22Rv1 (cell line): ENCODE measurements at regions not wholly inside any gene's neighbourhood (a gene's known extent, or its start where the extent isn't known, plus 50 kb on each side); places are given as distances from the start of the nearest gene placed in this dataset.
"Not testable (repeated sequence)": the region's sequence is repeated elsewhere in the genome, so short reads cannot be mapped to it uniquely, and the experiment has no call there.

Experiments used
- H3K27ac ChIP-seq: fragments of 450-650 bp; 2 replicates; pipeline ENCODE4 v1.5.1; 2017
- ZFX ChIP-seq: fragments of 450-650 bp; IDR thresholded peaks from 2 replicates; pipeline ENCODE4 v1.6.1; 2017; ENCODE audit warnings: antibody characterized with exemption, borderline replicate concordance
- TF ChIP-seq, protein P1 (sequence below): fragments of 450-650 bp; IDR thresholded peaks from 2 replicates; pipeline ENCODE4 v1.5.1; 2017; ENCODE audit warnings: mild to moderate bottlenecking

DNA sequence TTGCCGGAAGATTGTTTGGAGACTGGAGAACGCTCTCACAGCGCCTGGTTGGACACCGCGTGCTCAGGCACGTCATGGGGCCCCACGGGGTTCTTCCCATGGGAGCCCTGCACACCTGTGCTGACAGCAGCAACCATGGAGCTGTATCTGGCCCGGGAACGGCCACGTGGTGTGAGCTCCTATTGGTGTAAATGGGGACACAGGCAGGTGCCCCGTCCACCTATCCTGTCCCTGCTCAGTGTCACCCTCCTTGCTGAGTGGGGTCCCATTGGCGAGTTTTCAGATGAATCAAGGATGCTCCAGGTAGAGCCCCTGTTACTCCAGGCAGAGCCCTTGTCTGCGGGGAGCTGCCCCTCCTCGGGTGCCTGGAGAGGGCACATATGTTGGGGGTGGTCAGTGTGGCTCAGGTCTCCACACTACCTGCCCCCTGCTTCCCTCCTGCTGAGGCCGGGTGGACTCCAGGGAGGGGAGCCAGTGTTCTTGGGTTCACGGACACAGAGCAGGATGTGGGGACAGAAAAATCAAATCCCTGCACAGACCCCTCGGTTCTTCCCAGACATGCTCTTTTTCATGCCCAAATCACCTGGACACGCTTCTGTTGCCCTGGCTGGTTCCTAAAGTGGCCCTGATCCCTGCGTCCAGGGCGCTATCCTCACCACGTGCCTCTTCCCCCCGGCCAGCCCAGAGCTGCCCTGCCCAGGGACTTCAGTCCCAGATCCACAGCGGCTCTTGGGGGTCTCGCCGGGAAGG lies 250.1 kb downstream of the ADGRD1 start:
- no peak overlapping the region for H3K27ac ChIP-seq
- TF ChIP-seq ZFX: no peak
- TF ChIP-seq, protein P1, sequence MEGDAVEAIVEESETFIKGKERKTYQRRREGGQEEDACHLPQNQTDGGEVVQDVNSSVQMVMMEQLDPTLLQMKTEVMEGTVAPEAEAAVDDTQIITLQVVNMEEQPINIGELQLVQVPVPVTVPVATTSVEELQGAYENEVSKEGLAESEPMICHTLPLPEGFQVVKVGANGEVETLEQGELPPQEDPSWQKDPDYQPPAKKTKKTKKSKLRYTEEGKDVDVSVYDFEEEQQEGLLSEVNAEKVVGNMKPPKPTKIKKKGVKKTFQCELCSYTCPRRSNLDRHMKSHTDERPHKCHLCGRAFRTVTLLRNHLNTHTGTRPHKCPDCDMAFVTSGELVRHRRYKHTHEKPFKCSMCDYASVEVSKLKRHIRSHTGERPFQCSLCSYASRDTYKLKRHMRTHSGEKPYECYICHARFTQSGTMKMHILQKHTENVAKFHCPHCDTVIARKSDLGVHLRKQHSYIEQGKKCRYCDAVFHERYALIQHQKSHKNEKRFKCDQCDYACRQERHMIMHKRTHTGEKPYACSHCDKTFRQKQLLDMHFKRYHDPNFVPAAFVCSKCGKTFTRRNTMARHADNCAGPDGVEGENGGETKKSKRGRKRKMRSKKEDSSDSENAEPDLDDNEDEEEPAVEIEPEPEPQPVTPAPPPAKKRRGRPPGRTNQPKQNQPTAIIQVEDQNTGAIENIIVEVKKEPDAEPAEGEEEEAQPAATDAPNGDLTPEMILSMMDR: no peak

DNA sequence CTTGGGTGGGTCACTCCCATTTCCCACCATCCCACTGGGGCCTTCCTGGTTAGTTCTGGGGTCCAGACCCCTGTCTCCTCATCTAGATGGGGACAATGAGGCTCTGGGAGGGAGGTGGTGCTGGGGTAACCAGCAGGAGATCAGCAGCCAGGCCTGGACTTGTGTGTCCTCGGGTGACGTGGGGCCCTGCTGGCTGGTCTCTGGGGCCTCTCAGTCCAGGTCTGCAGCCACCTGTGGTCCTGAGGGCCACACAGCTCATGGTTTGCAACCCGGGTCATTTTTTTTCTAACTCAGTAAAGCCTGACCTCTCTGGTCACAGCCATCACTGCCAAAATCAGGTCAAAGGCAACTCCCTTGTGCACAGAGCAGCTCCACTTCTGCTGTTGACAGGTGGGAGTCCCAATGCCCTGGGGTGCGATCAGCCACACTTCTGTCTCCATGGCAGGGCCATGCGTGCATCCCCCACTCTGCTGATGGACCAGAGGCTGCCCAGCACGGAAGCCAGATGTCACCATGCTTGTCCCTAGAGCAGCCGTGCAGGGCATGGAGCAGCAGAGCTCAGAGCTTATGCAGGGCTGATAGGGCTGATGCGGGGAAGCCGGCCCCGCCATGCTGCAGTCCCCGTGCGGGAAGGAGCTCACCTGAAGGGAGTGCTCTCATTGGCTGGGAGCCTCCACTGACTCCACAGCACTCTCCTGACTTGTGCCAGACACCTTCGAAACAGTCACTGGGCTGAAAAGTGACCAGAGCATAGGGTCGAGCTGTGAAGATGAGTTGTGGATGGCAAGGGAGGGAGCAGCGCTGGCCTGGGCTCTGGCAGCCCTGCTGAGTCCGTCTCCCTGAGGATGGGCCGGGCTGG lies 250.9 kb downstream of the ADGRD1 start:
- H3K27ac ChIP-seq: no peak overlapping the region
- no peak for TF ChIP-seq ZFX
- TF ChIP-seq, protein P1: no peak

DNA sequence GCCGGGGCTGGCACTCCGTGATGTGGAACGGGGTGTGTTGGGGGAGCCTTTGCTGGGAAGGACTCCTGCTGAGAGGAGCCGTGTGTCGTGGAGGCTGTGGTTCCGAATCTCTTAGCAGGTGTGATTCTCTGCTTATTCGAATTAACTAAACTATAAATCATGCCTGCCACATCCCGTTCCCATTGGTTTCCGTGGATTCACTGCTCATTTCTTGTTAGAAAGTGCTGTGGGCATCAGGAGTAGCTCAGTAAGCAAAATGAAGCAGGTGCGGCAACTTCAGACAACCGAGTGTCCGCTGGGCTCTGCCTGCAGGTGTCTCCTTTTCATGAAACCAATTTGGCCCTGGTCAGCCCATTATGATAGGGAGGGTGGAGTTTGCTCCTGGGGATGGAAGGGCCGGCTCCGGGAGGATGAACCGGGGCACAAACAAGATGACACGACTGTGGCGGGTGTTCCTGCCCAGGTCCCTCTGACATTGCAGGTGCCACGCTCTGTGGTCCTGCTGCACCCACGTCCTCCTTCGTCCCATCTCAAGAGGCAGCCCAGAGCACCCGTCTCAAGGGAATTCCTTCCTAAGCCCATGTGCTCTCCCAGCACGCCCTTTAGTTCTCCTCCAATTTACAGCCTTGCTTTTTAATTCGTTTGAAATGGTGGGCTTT lies 251.7 kb downstream of the ADGRD1 start:
- H3K27ac ChIP-seq: not testable (repeated sequence)

DNA sequence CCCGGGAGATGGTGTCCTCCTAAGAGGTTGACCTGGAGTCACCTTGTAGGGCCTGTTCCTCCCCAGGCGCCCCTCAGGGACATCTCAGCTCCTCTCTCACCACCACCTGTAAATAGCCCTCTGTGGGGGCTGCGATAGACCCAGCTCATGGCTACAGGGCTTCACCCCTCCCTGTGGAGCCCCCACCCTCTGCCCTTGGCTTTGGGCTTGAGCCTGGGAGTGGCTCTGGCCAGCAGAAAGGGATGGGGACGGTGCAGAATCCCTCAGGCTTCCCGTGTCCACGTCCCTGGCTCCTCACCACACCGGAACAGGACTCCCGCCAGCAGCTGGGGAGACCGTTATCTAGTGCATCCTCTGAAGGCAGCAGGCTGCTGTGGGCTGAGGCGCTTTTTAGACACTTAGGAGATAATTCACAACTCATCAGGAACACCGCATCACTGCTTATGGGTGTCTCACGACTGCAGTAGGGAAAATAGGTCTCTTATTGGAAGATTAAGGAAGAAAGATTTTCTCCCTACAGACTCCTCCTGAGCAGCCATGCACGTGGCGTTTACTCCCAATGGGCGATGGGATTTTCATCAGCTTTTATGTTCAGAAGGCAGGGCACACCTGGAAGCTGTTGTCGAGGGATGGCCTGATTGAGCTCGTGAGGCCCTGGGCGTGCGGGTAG lies 253.1 kb downstream of the ADGRD1 start:
- H3K27ac ChIP-seq: not testable (repeated sequence)

DNA sequence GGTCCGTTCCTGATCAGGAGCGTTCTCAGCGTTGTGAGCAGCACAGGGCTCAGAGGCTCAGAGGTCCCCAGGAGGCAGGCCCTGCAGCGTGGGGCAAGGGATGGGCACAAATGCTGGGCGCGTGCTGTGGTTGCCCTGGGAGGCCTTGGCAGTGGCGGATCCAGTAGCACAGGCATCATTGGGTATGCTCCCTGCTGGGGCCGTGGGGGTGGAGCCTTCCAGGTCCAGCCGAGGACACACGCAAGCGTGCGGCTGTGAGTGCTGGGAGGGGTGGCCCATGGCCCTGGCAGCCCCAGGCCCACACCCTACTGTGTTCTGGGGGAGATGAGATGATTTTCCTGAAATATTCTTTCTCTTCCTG lies 253.6 kb downstream of the ADGRD1 start:
- not testable (repeated sequence) for H3K27ac ChIP-seq

DNA sequence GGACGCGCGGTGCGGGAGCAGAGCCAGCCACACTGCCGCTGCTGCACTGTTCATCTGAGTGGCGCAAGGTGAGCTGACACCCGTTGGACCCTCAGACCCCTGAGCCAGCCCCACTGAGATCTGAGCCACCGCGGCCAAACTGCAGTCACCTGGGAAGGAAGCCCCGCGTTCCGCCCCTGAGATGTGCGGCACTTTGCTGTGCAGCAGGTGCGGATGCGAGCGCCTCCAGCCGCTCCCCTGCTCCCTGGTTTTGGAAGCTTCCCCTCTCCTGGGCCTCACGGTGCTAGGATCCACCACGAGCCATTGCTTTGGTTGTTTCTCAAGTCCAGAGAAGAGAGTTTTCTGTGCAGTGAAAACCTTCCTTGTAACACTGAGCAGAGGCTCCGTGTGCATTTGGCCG lies 254.1 kb downstream of the ADGRD1 start:
- H3K27ac ChIP-seq: not testable (repeated sequence)

DNA sequence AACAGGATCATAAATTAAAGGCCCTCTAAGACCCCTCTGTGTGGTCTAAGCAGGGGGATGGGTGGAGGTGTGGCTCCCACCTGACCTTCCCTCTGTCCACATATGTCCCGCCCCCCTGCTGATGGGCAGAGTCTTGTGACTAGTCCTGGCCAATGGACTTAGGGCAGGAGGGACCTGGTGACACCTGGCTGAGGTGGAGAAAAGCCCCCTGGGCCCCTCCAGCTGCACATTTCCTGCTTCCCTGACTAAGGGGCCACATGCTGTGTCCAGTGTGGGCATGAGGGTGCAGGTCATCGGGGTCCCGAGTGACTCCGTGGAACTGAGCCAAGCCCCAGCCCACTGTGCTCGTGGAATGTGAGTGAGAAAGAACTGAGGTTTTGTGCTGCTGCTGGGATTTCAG lies 254.7 kb downstream of the ADGRD1 start:
- no peak overlapping the region for H3K27ac ChIP-seq
- TF ChIP-seq, protein P1: no peak
- TF ChIP-seq ZFX: no peak

DNA sequence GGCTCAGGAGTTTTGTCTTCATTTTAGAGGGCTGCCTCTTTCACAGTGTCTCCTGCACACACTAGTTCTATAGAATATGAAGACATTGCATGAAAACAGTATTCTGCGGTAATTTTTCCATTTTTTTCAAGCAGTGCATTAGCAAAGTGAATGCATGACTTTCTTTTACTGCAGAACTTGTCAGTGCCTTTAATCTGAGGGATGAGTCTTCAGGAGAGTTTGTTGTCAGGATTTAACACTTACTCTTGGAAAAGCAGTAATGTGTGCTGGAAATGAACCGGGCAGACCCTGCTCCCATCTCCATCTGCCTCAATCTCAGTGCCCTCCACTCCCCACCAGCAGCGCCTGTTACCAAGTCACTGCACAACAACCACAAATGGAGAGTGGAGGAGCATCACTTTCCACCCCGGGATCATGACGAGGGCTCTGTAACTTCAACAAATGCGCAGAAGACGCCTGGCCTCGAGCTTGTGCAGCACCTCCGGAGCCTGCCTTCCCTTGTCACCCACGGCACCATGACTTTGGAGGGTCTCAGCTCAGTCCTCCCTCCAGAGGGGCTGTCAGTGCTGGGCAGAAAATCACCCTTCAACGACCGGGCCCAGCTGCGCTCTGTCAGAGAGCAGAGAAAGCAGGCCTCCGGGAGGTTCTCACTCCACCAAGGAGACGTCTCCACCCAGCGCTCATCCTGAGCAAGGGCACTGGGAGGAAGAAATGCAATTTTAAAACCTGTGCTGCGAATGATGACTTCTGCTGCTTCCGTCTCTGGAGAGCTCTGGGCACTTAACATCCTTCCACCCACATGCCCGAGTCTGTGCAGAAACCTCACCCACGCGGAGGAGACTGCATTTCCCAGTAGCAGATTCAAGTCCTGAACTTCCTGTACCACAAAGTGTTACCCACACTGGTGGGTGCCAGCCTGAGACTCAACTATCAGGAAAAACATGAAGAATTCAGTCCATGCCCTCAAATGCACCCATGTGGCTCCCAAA lies 255.7 kb downstream of the ADGRD1 start:
- no peak for TF ChIP-seq ZFX
- TF ChIP-seq, protein P1: no peak
- H3K27ac ChIP-seq: no peak overlapping the region
